ENCODE measurements at regions not wholly inside any gene's neighbourhood (a gene's known extent, or its start where the extent isn't known, plus 50 kb on each side); places are given as distances from the start of the nearest gene placed in this dataset.

DNA sequence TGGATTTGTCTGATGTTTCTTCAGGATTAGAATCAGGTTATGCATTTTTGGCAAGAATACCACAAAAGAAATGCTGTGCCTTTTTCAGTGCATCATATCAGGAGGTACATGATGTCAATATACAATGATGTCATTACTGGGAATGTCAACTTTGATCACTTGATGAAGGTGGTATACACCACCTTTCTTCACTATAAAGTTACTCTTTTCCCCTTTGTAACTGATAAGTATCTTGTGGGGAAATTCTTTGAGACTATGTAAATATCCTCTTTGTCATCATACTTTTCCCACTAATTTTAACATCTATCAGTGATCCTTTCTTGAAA is 65.9 kb upstream of the TCF7L2 start:
- H3K9me3 ChIP-seq (ENCODE audit: control insufficient read depth in 2 of 2, low read length in 2 of 2): no peaks in the 10 kb centered on the region
- no peaks in the 10 kb centered on the region for H3K4me1 ChIP-seq (ENCODE audit: control insufficient read depth, insufficient read depth, low read length, poor library complexity, severe bottlenecking)
- no peaks in the 10 kb centered on the region for H3K36me3 ChIP-seq (ENCODE audit: control insufficient read depth, insufficient read depth, low read length)
- H3K27ac ChIP-seq (ENCODE audit: insufficient read depth, low read length, poor library complexity, severe bottlenecking): no peak overlapping the region
- Mint-ChIP-seq H3K9me3 (peaks cover 0 to 3% (median 0%) of the 10 kb centered on the region in 7 donors), H3K36me3 (no peaks in the 10 kb centered on the region), H3K4me1 (no peaks in the 10 kb centered on the region), H3K4me3 (no peak overlapping the region), H3K27me3 (no peaks in the 10 kb centered on the region), H3K27ac (no peak overlapping the region)
- no peak overlapping the region for H3K4me3 ChIP-seq (ENCODE audit: low read depth, low read length)
- no peak for DNase-seq
- ATAC-seq (ENCODE audit: low read depth in 2 of 2): no peak
- H3K27me3 ChIP-seq (ENCODE audit: control insufficient read depth, insufficient read depth, low read length): no peaks in the 10 kb centered on the region

- H3K27me3 Mint-ChIP-seq: no peaks in the 10 kb centered on the region
- Histone ChIP-seq H3K27me3 (ENCODE audit: control insufficient read depth, insufficient read depth, low read length) (no peaks in the 10 kb centered on the region), H3K27ac (ENCODE audit: insufficient read depth, low read length, poor library complexity, severe bottlenecking) (no peak overlapping the region), H3K9me3 (ENCODE audit: control insufficient read depth in 2 of 2, low read length in 2 of 2) (no peaks in the 10 kb centered on the region), H3K36me3 (ENCODE audit: control insufficient read depth, insufficient read depth, low read length) (no peaks in the 10 kb centered on the region), H3K4me1 (ENCODE audit: control insufficient read depth, insufficient read depth, low read length, poor library complexity, severe bottlenecking) (no peaks in the 10 kb centered on the region), H3K4me3 (ENCODE audit: low read depth, low read length) (no peak overlapping the region)
- no peaks in the 10 kb centered on the region for H3K36me3 Mint-ChIP-seq
- H3K27ac Mint-ChIP-seq: no peak overlapping the region
- peaks cover 0 to 3% (median 0%) of the 10 kb centered on the region in 7 donors for H3K9me3 Mint-ChIP-seq
- ATAC-seq (ENCODE audit: low read depth in 2 of 2): no peak
- no peak overlapping the region for H3K4me3 Mint-ChIP-seq
- no peaks in the 10 kb centered on the region for H3K4me1 Mint-ChIP-seq
- no peak for DNase-seq
Measured at GRCh38 chr10:112886463-112886862, 63.6 kb upstream of the TCF7L2 start.

DNA sequence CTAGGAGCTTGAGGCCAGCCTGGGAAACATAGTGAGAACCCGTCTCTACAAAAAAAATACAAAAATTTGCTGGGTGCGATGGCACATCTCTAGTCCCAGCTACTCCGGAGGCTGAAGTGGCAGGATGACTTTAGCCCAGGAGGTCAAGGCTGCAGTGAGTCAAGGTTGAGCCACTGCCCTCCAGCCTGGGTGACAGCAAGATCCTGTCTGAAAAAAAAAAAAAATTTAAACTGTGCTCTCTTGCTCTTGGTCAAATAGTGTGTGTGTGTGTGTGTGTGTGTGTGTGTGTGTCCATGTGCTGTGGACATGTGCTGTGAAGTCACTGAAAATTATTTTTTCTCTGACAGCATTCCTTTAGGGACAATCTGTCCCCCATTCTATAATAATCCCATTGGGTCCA is 62.1 kb upstream of the TCF7L2 start:
- H3K27me3 Mint-ChIP-seq: no peaks in the 10 kb centered on the region
- no peak overlapping the region for H3K4me3 Mint-ChIP-seq
- Histone ChIP-seq H3K9me3 (ENCODE audit: control insufficient read depth in 2 of 2, low read length in 2 of 2) (no peaks in the 10 kb centered on the region), H3K4me3 (ENCODE audit: low read depth, low read length) (no peak overlapping the region), H3K4me1 (ENCODE audit: control insufficient read depth, insufficient read depth, low read length, poor library complexity, severe bottlenecking) (no peaks in the 10 kb centered on the region), H3K27me3 (ENCODE audit: control insufficient read depth, insufficient read depth, low read length) (no peaks in the 10 kb centered on the region), H3K27ac (ENCODE audit: insufficient read depth, low read length, poor library complexity, severe bottlenecking) (no peak overlapping the region), H3K36me3 (ENCODE audit: control insufficient read depth, insufficient read depth, low read length) (no peaks in the 10 kb centered on the region)
- H3K9me3 Mint-ChIP-seq: peaks cover 0 to 3% (median 0%) of the 10 kb centered on the region in 7 donors
- DNase-seq (no peak), ATAC-seq (ENCODE audit: low read depth in 2 of 2) (no peak)
- no peaks in the 10 kb centered on the region for H3K36me3 Mint-ChIP-seq
- no peaks in the 10 kb centered on the region for H3K4me1 Mint-ChIP-seq
- no peak overlapping the region for H3K27ac Mint-ChIP-seq

DNA sequence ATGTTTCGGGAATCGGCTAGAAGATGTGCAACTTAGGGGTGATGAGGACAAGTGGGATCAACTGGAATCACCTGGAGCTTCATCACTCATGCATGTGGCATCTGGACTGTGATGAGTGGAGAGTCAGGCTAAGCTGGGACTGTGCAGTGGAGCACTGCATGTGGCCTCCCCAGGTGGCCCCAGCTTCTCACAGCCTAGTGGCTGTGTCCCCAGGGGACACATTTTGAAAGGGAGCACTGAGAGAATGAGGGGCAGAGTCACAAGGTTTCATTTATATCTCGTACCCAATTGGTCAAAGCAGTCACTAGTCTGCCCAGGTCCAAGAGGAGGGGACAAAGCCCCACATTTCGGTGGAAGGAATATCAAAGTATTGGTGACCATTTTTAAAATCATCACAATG is 54.8 kb upstream of the TCF7L2 start:
- H3K27me3 Mint-ChIP-seq: no peaks in the 10 kb centered on the region
- no peak overlapping the region for H3K4me3 Mint-ChIP-seq
- no peak overlapping the region for H3K27ac ChIP-seq (ENCODE audit: insufficient read depth, low read length, poor library complexity, severe bottlenecking)
- no peaks in the 10 kb centered on the region for H3K4me1 Mint-ChIP-seq
- no peaks in the 10 kb centered on the region for H3K36me3 Mint-ChIP-seq
- DNase-seq (no peak), ATAC-seq (ENCODE audit: low read depth in 2 of 2) (no peak)
- peaks cover 0 to 4% (median 0%) of the 10 kb centered on the region in 7 donors for H3K9me3 Mint-ChIP-seq
- H3K4me1 ChIP-seq (ENCODE audit: control insufficient read depth, insufficient read depth, low read length, poor library complexity, severe bottlenecking): no peaks in the 10 kb centered on the region
- H3K9me3 ChIP-seq (ENCODE audit: control insufficient read depth in 2 of 2, low read length in 2 of 2): no peaks in the 10 kb centered on the region
- no peaks in the 10 kb centered on the region for H3K27me3 ChIP-seq (ENCODE audit: control insufficient read depth, insufficient read depth, low read length)
- no peaks in the 10 kb centered on the region for H3K36me3 ChIP-seq (ENCODE audit: control insufficient read depth, insufficient read depth, low read length)
- H3K27ac Mint-ChIP-seq: no peak overlapping the region
- H3K4me3 ChIP-seq (ENCODE audit: low read depth, low read length): no peak overlapping the region

DNA sequence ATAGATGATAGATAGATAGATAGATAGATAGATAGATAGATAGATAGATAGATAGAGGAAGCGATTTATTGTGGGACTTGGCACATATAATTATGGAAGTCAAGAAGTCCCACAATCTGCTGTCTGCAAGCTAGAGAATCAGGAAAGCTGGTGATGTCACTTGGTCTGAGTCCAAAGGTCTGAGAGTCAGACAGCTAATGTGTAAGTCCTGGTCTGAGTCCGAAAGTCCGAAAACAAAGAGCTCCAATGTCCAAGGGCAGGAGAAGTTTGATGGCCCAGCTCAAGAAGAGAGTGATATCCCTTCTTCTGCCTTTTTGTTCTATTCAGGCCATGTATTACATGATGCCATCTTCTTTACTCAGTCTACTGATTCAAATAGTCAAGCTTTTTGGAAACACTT is 53.8 kb upstream of the TCF7L2 start:
- Histone ChIP-seq H3K36me3 (ENCODE audit: control insufficient read depth, insufficient read depth, low read length) (no peaks in the 10 kb centered on the region), H3K27me3 (ENCODE audit: control insufficient read depth, insufficient read depth, low read length) (no peaks in the 10 kb centered on the region), H3K4me3 (ENCODE audit: low read depth, low read length) (no peak overlapping the region), H3K9me3 (ENCODE audit: control insufficient read depth in 2 of 2, low read length in 2 of 2) (no peaks in the 10 kb centered on the region), H3K4me1 (ENCODE audit: control insufficient read depth, insufficient read depth, low read length, poor library complexity, severe bottlenecking) (no peaks in the 10 kb centered on the region), H3K27ac (ENCODE audit: insufficient read depth, low read length, poor library complexity, severe bottlenecking) (no peak overlapping the region)
- Mint-ChIP-seq H3K27ac (no peak overlapping the region), H3K9me3 (peaks cover 0 to 4% (median 0%) of the 10 kb centered on the region in 7 donors), H3K27me3 (no peaks in the 10 kb centered on the region), H3K36me3 (no peaks in the 10 kb centered on the region), H3K4me3 (no peak overlapping the region), H3K4me1 (no peaks in the 10 kb centered on the region)
- DNase-seq (no peak), ATAC-seq (ENCODE audit: low read depth in 2 of 2) (no peak)

GRCh38 chr10:112896722-112897121 is 53.3 kb upstream of the TCF7L2 start:
- no peaks in the 10 kb centered on the region for H3K9me3 ChIP-seq (ENCODE audit: control insufficient read depth in 2 of 2, low read length in 2 of 2)
- no peak overlapping the region for H3K4me3 ChIP-seq (ENCODE audit: low read depth, low read length)
- no peaks in the 10 kb centered on the region for H3K36me3 ChIP-seq (ENCODE audit: control insufficient read depth, insufficient read depth, low read length)
- H3K4me1 ChIP-seq (ENCODE audit: control insufficient read depth, insufficient read depth, low read length, poor library complexity, severe bottlenecking): no peaks in the 10 kb centered on the region
- H3K36me3 Mint-ChIP-seq: no peaks in the 10 kb centered on the region
- H3K9me3 Mint-ChIP-seq: peaks cover 0 to 4% (median 0%) of the 10 kb centered on the region in 7 donors
- H3K27me3 ChIP-seq (ENCODE audit: control insufficient read depth, insufficient read depth, low read length): no peaks in the 10 kb centered on the region
- no peak for DNase-seq
- no peaks in the 10 kb centered on the region for H3K4me1 Mint-ChIP-seq
- ATAC-seq (ENCODE audit: low read depth in 2 of 2): no peak
- no peak overlapping the region for H3K27ac Mint-ChIP-seq
- no peak overlapping the region for H3K4me3 Mint-ChIP-seq
- no peaks in the 10 kb centered on the region for H3K27me3 Mint-ChIP-seq
- H3K27ac ChIP-seq (ENCODE audit: insufficient read depth, low read length, poor library complexity, severe bottlenecking): no peak overlapping the region

- H3K27ac Mint-ChIP-seq: no peak overlapping the region
- Histone ChIP-seq H3K4me3 (ENCODE audit: low read depth, low read length) (no peak overlapping the region), H3K27me3 (ENCODE audit: control insufficient read depth, insufficient read depth, low read length) (no peaks in the 10 kb centered on the region), H3K9me3 (ENCODE audit: control insufficient read depth in 2 of 2, low read length in 2 of 2) (no peaks in the 10 kb centered on the region), H3K36me3 (ENCODE audit: control insufficient read depth, insufficient read depth, low read length) (no peaks in the 10 kb centered on the region), H3K27ac (ENCODE audit: insufficient read depth, low read length, poor library complexity, severe bottlenecking) (no peak overlapping the region), H3K4me1 (ENCODE audit: control insufficient read depth, insufficient read depth, low read length, poor library complexity, severe bottlenecking) (no peaks in the 10 kb centered on the region)
- DNase-seq (no peak), ATAC-seq (ENCODE audit: low read depth in 2 of 2) (no peak)
- H3K9me3 Mint-ChIP-seq: peaks cover 0 to 2% (median 0%) of the 10 kb centered on the region in 7 donors
- no peaks in the 10 kb centered on the region for H3K27me3 Mint-ChIP-seq
- no peaks in the 10 kb centered on the region for H3K36me3 Mint-ChIP-seq
- H3K4me3 Mint-ChIP-seq: no peak overlapping the region
- H3K4me1 Mint-ChIP-seq: peaks cover 0 to 3% (median 0%) of the 10 kb centered on the region in 4 donors
Measured at GRCh38 chr10:112898540-112899390, 51.3 kb upstream of the TCF7L2 start.

- DNase-seq (no peak), ATAC-seq (ENCODE audit: low read depth in 2 of 2) (no peak)
- H3K9me3 Mint-ChIP-seq: peaks cover 0 to 2% (median 0%) of the 10 kb centered on the region in 7 donors
- Histone ChIP-seq H3K27me3 (ENCODE audit: control insufficient read depth, insufficient read depth, low read length) (no peaks in the 10 kb centered on the region), H3K9me3 (ENCODE audit: control insufficient read depth in 2 of 2, low read length in 2 of 2) (no peaks in the 10 kb centered on the region), H3K4me3 (ENCODE audit: low read depth, low read length) (no peak overlapping the region), H3K4me1 (ENCODE audit: control insufficient read depth, insufficient read depth, low read length, poor library complexity, severe bottlenecking) (no peaks in the 10 kb centered on the region), H3K27ac (ENCODE audit: insufficient read depth, low read length, poor library complexity, severe bottlenecking) (no peak overlapping the region), H3K36me3 (ENCODE audit: control insufficient read depth, insufficient read depth, low read length) (no peaks in the 10 kb centered on the region)
- no peak overlapping the region for H3K27ac Mint-ChIP-seq
- no peaks in the 10 kb centered on the region for H3K36me3 Mint-ChIP-seq
- no peaks in the 10 kb centered on the region for H3K27me3 Mint-ChIP-seq
- H3K4me1 Mint-ChIP-seq: peaks cover 0 to 3% (median 0%) of the 10 kb centered on the region in 4 donors
- no peak overlapping the region for H3K4me3 Mint-ChIP-seq
Measured at GRCh38 chr10:112899391-112900065, 50.5 kb upstream of the TCF7L2 start.
